Endothelial cell of umbilical vein (primary cell): ENCODE measurements at regions not wholly inside any gene's neighbourhood (a gene's known extent, or its start where the extent isn't known, plus 50 kb on each side); places are given as distances from the start of the nearest gene placed in this dataset.

Experiments used
- EZH2 ChIP-seq: IDR thresholded peaks from 2 replicates; pipeline ENCODE4 v1.6.1; 2012; ENCODE audit warnings: borderline replicate concordance, low read depth, mild to moderate bottlenecking, moderate library complexity, low read length, inconsistent platforms; ENCODE audit not compliant: severe bottlenecking
- FOS ChIP-seq: IDR thresholded peaks from 2 replicates; pipeline ENCODE4 v1.6.1; 2011; ENCODE audit warnings: mild to moderate bottlenecking, low read length, moderate library complexity, borderline replicate concordance; ENCODE audit not compliant: insufficient read depth
- GATA2 ChIP-seq: IDR thresholded peaks from 2 replicates; pipeline ENCODE4 v1.7.0; 2011; ENCODE audit warnings: low read depth, mild to moderate bottlenecking, moderate library complexity, mixed read lengths, low read length; ENCODE audit not compliant: insufficient read length, insufficient read depth
- MYC ChIP-seq: IDR thresholded peaks from one replicate; pipeline ENCODE4 v1.6.1; 2011; ENCODE audit warnings: mild to moderate bottlenecking, low read depth, low read length
- POLR2A ChIP-seq: IDR thresholded peaks from 2 replicates; pipeline ENCODE4 v1.6.1; 2012; ENCODE audit warnings: low read depth, mild to moderate bottlenecking, control low read depth, low read length
- POLR2AphosphoS5 ChIP-seq: IDR thresholded peaks from 2 replicates; pipeline ENCODE4 v1.6.1; 2012; ENCODE audit warnings: low read depth, mild to moderate bottlenecking, control low read depth, low read length, moderate library complexity; ENCODE audit not compliant: insufficient read depth
- TF ChIP-seq, protein P1 (sequence below), 2 donors: IDR thresholded peaks; 1 replicate in 1 of 2; 2 replicates in 1 of 2; pipeline ENCODE4 v1.5.1; 2011; ENCODE audit warnings: low read length in 2 of 2, mild to moderate bottlenecking in 2 of 2, moderate library complexity in 2 of 2, control low read depth in 1 of 2, inconsistent platforms in 1 of 2, low read depth in 1 of 2; ENCODE audit not compliant: insufficient read depth in 1 of 2; ENCODE audit errors: extremely low read depth in 1 of 2
- TF ChIP-seq, protein P2 (sequence below): IDR thresholded peaks from 2 replicates; pipeline ENCODE4 v1.6.1; 2011; ENCODE audit not compliant: insufficient read depth, insufficient read length

DNA sequence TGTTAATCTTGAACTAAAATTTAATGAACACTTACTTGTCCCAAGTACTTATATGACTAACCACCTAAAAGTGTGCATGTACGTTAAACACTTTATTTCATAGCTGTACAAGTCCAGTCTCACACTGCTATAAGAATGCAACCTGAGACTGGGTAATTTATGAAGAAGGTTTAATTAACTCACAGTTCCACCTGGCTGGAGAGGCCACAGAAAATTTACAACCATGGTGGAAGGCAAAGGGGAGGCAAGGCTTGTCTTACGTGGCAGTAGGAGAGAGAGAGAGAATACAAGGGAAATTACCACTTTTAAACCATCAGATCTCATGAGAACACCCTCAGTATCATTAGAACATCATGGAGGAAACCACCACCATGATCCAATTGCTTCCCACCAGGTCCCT is 748.7 kb upstream of the HS3ST1 start:
- TF ChIP-seq, protein P1, sequence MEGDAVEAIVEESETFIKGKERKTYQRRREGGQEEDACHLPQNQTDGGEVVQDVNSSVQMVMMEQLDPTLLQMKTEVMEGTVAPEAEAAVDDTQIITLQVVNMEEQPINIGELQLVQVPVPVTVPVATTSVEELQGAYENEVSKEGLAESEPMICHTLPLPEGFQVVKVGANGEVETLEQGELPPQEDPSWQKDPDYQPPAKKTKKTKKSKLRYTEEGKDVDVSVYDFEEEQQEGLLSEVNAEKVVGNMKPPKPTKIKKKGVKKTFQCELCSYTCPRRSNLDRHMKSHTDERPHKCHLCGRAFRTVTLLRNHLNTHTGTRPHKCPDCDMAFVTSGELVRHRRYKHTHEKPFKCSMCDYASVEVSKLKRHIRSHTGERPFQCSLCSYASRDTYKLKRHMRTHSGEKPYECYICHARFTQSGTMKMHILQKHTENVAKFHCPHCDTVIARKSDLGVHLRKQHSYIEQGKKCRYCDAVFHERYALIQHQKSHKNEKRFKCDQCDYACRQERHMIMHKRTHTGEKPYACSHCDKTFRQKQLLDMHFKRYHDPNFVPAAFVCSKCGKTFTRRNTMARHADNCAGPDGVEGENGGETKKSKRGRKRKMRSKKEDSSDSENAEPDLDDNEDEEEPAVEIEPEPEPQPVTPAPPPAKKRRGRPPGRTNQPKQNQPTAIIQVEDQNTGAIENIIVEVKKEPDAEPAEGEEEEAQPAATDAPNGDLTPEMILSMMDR (IDR thresholded peaks at IDR 0.05; ENCODE audit: extremely low read depth in 1 of 2, insufficient read depth in 1 of 2, low read depth in 1 of 2, low read length in 2 of 2), result no peak
- TF ChIP-seq POLR2A (no peak), EZH2 (no peak), POLR2AphosphoS5 (no peak), GATA2 (no peak), MYC (no peak), FOS (no peak)
- TF ChIP-seq, protein P2, sequence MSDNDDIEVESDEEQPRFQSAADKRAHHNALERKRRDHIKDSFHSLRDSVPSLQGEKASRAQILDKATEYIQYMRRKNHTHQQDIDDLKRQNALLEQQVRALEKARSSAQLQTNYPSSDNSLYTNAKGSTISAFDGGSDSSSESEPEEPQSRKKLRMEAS, result no peak
